ENCODE measurements at regions not wholly inside any gene's neighbourhood (a gene's known extent, or its start where the extent isn't known, plus 50 kb on each side); places are given as distances from the start of the nearest gene placed in this dataset.

DNA sequence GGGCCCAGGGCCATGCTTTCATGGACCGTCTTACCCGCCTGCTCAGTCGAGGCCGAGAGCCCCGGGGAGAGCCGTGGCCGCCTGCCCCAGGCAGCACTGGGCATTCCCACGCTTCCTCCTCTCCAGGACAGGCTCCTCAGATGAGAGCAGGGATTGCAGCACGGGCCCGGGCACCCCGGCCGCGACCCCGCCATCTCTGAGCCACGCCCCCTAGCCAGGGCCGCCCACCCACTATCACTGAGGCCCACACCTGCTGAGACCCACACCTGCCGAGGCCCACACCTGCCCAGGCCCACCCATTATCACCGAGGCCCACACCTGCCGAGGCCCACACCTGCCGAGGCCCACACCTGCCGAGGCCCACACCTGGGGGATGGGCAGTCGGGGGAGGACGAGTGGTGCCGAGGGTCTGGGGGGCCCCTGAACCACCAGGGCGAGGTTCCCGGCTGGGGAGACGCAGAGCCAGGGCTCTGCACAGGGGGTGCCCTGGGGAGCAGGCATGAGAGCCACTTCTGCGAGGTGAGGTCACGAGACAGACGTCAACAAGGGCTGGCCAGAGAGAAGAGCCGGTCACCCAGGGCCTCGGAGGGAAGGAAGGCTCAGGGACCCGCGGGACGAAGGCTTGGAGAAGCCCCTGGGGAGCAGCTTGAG is 235.6 kb downstream of the ERMARD start:
- no peak for FAIRE-seq
- CTCF ChIA-PET (ENCODE audit: partially characterized antibody) = interaction anchor here (1.3 kb wide), 1 partner anchor 155 kb away, joined by 4 read pairs; no protein-coding TSS in a partner anchor
- no peak for TF ChIP-seq SIRT6 (IDR thresholded peaks at IDR 0.05; ENCODE audit: low read length)
- TF ChIP-seq RXRA (IDR thresholded peaks at IDR 0.05; ENCODE audit: insufficient read depth, low read depth, low read length) = no peak
- TF ChIP-seq TAF7 (optimal IDR thresholded peaks at IDR 0.05; ENCODE audit: borderline replicate concordance, low read depth, low read length) = no peak
- no peak for TF ChIP-seq EP300 (IDR thresholded peaks at IDR 0.05; ENCODE audit: borderline replicate concordance in 1 of 2, low read depth in 2 of 2, low read length in 2 of 2)
- TF ChIP-seq MAFK (IDR thresholded peaks at IDR 0.05; ENCODE audit: low read depth, low read length) = no peak
- TF ChIP-seq GABPA (IDR thresholded peaks at IDR 0.05; ENCODE audit: borderline replicate concordance, insufficient read depth, low read length) = no peak
- no peak for TF ChIP-seq BRCA1 (IDR thresholded peaks at IDR 0.05; ENCODE audit: low read depth, low read length)
- no peak for TF ChIP-seq EGR1 (IDR thresholded peaks at IDR 0.05; ENCODE audit: borderline replicate concordance, low read depth, low read length)

More for the DNA sequence above, 235.6 kb downstream of the ERMARD start:
- Histone ChIP-seq H3K9me3 (ENCODE audit: insufficient read depth in 2 of 2, low read depth in 1 of 2, low read length in 1 of 2) (no peaks in the 10 kb centered on the region), H4K20me1 (replicated peaks in 1 of 2; ENCODE audit: control insufficient read depth in 1 of 2, insufficient read depth in 2 of 2, low read length in 2 of 2) (peaks cover 0 to 4% of the 10 kb centered on the region in 2 experiments), H3K9ac (replicated peaks in 1 of 4; ENCODE audit: extremely low read depth in 1 of 4, low read depth in 3 of 4, low read length in 3 of 4) (no peak overlapping the region), H4K8ac (ENCODE audit: extremely low read depth, insufficient read depth, low read length) (no peak overlapping the region; the same call in 1 of the 2 replicates), H3K4ac (replicated peaks; ENCODE audit: insufficient read length, low read depth, low read length) (no peak overlapping the region), H3K27ac (ENCODE audit: low read depth, low read length) (no peak overlapping the region), H3K4me2 (ENCODE audit: insufficient read depth in 1 of 2, low read depth in 2 of 2, low read length in 2 of 2) (no peak overlapping the region), H2BK20ac (ENCODE audit: low read length) (no peak overlapping the region), H3K4me1 (replicated peaks in 1 of 4; ENCODE audit: control insufficient read depth in 3 of 4, insufficient read depth in 4 of 4, low read length in 3 of 4) (no peaks in the 10 kb centered on the region), H2BK5ac (ENCODE audit: low read depth, low read length) (no peak overlapping the region), H2BK15ac (ENCODE audit: low read length) (no peak overlapping the region), H3K79me1 (ENCODE audit: low read depth, low read length) (no peaks in the 10 kb centered on the region), H3K4me3 (ENCODE audit: extremely low read depth in 1 of 4, insufficient read depth in 2 of 4, low read depth in 3 of 4, low read length in 4 of 4) (no peak overlapping the region), H2AK5ac (ENCODE audit: low read depth, low read length) (no peak overlapping the region), H3K27me3 (replicated peaks in 1 of 4; ENCODE audit: control insufficient read depth in 3 of 4, extremely low read depth in 1 of 4, insufficient read depth in 3 of 4, low read length in 3 of 4) (no peaks in the 10 kb centered on the region), H3K56ac (replicated peaks; ENCODE audit: insufficient read length, low read depth, low read length) (no peak overlapping the region), H2AFZ (ENCODE audit: low read length) (no peak overlapping the region), H3K79me2 (ENCODE audit: control insufficient read depth in 1 of 2, insufficient read depth in 2 of 2, low read length in 2 of 2) (no peaks in the 10 kb centered on the region; a peak in 1 of 4 replicates), H4K91ac (replicated peaks; ENCODE audit: insufficient read length, low read length) (no peak overlapping the region), H3K36me3 (ENCODE audit: control insufficient read depth in 2 of 4, insufficient read depth in 4 of 4, low read length in 3 of 4) (no peaks in the 10 kb centered on the region; a peak in 1 of 8 replicates), H3K23me2 (ENCODE audit: low read depth, low read length) (no peaks in the 10 kb centered on the region; the same call in 1 of the 2 replicates), H3K14ac (ENCODE audit: insufficient read length) (no peak overlapping the region), H3K23ac (ENCODE audit: insufficient read length) (no peak overlapping the region), H4K5ac (ENCODE audit: insufficient read length, low read depth, low read length) (no peak overlapping the region), H2BK120ac (replicated peaks; ENCODE audit: low read depth, low read length) (no peak overlapping the region), H3K18ac (ENCODE audit: extremely low read depth, low read length) (no peak overlapping the region), H2BK12ac (ENCODE audit: low read depth, low read length) (no peak overlapping the region)
- POLR2A ChIA-PET (ENCODE audit: partially characterized antibody) = no interaction called here
- DNase-seq (ENCODE audit: low read depth in 1 of 2, low spot score in 2 of 2) = no peak
- 87% methylated on average over 16 of the region's 35 CpGs; no CpG with 5 or more reads in 1 of the 2 experiments for WGBS, 2 experiments (ENCODE audit: extremely low coverage in 1 of 2, insufficient coverage in 1 of 2, insufficient read length in 1 of 2, insufficient replicate concordance in 2 of 2, low coverage in 1 of 2, low lambda C conversion rate in 2 of 2, missing lambda C conversion rate in 1 of 2)

Data from H1 (cell line).